Fibroblast of lung (primary cell): ENCODE measurements at regions not wholly inside any gene's neighbourhood (a gene's known extent, or its start where the extent isn't known, plus 50 kb on each side); places are given as distances from the start of the nearest gene placed in this dataset.

ENCODE experiments used
- DNase-seq, 2 donors: peaks; one replicate each; pipeline versions ENCODE4 v3.0.0 to v3.0.0-alpha.2; 2010; ENCODE audit warnings: low read depth in 2 of 2
- H2AFZ ChIP-seq: 2 replicates; pipeline ENCODE4 v1.5.1; 2012; ENCODE audit warnings: low read length, control low read depth, inconsistent platforms
- H3K27ac ChIP-seq: 2 replicates; pipeline ENCODE4 v1.5.1; 2011; ENCODE audit warnings: low read length, control low read depth; ENCODE audit not compliant: insufficient read depth
- H3K27me3 ChIP-seq: 2 replicates; pipeline ENCODE4 v1.5.1; 2011; ENCODE audit warnings: mild to moderate bottlenecking, low read length; ENCODE audit not compliant: control insufficient read depth, insufficient read depth
- H3K36me3 ChIP-seq: 2 replicates; pipeline ENCODE4 v1.5.1; 2011; ENCODE audit warnings: low read length; ENCODE audit not compliant: control insufficient read depth, insufficient read depth
- H3K4me1 ChIP-seq: 2 replicates; pipeline ENCODE4 v1.5.1; 2011; ENCODE audit warnings: low read length; ENCODE audit not compliant: control insufficient read depth, insufficient read depth; ENCODE audit errors: extremely low read depth
- H3K4me2 ChIP-seq: 2 replicates; pipeline ENCODE4 v1.5.1; 2011; ENCODE audit warnings: low read length, control low read depth; ENCODE audit not compliant: insufficient read depth; ENCODE audit errors: extremely low read depth
- H3K4me3 ChIP-seq, 4 experiments: fragments of 200-600 bp in 1 of 4; sonication (generic) in 1 of 4; replicated peaks in 1 of 4; 2 replicates each; pipeline ENCODE4 v1.5.1; 2011 to 2016; ENCODE audit warnings: low read length in 4 of 4, low read depth in 3 of 4, mild to moderate bottlenecking in 3 of 4, control low read depth in 2 of 4, inconsistent platforms in 1 of 4, mixed read lengths in 1 of 4; ENCODE audit not compliant: insufficient read depth in 1 of 4; ENCODE audit errors: control extremely low read depth in 1 of 4
- H3K79me2 ChIP-seq: 2 replicates; pipeline ENCODE4 v1.5.1; 2012; ENCODE audit warnings: mild to moderate bottlenecking, low read length, inconsistent platforms; ENCODE audit not compliant: control insufficient read depth, insufficient read depth
- H3K9ac ChIP-seq: 2 replicates; pipeline ENCODE4 v1.5.1; 2011; ENCODE audit warnings: mild to moderate bottlenecking, low read length, control low read depth; ENCODE audit not compliant: insufficient read depth
- H3K9me3 ChIP-seq: 2 replicates; pipeline ENCODE4 v1.5.1; 2012; ENCODE audit warnings: low read depth, low read length; ENCODE audit not compliant: control insufficient read depth, insufficient read depth
- H4K20me1 ChIP-seq: 2 replicates; pipeline ENCODE4 v1.5.1; 2011; ENCODE audit warnings: low read length; ENCODE audit not compliant: control insufficient read depth, insufficient read depth; ENCODE audit errors: extremely low read depth
- EZH2 ChIP-seq: IDR thresholded peaks from 2 replicates; pipeline ENCODE4 v1.5.1; 2012; ENCODE audit warnings: low read length, control low read depth, mild to moderate bottlenecking; ENCODE audit errors: missing control alignments
- TF ChIP-seq, protein P1 (sequence below), 2 donors: IDR thresholded peaks in 1 of 2; conservative IDR thresholded peaks in 1 of 2; 1 replicate in 1 of 2; 2 replicates in 1 of 2; pipeline ENCODE4 v1.5.1; 2011 to 2012; ENCODE audit warnings: low read length in 2 of 2, control low read depth in 1 of 2, inconsistent platforms in 1 of 2, low read depth in 1 of 2, mild to moderate bottlenecking in 1 of 2

- no peaks in the 10 kb centered on the region for H3K79me2 ChIP-seq
- H3K4me3 ChIP-seq: no peak overlapping the region
- H3K36me3 ChIP-seq: no peaks in the 10 kb centered on the region
- H4K20me1 ChIP-seq: no peaks in the 10 kb centered on the region
- H3K9me3 ChIP-seq: no peaks in the 10 kb centered on the region
- no peak overlapping the region for H3K9ac ChIP-seq
- peaks cover 3% of the 10 kb centered on the region for H3K4me1 ChIP-seq
- H3K4me2 ChIP-seq: no peak overlapping the region
- TF ChIP-seq, protein P1, sequence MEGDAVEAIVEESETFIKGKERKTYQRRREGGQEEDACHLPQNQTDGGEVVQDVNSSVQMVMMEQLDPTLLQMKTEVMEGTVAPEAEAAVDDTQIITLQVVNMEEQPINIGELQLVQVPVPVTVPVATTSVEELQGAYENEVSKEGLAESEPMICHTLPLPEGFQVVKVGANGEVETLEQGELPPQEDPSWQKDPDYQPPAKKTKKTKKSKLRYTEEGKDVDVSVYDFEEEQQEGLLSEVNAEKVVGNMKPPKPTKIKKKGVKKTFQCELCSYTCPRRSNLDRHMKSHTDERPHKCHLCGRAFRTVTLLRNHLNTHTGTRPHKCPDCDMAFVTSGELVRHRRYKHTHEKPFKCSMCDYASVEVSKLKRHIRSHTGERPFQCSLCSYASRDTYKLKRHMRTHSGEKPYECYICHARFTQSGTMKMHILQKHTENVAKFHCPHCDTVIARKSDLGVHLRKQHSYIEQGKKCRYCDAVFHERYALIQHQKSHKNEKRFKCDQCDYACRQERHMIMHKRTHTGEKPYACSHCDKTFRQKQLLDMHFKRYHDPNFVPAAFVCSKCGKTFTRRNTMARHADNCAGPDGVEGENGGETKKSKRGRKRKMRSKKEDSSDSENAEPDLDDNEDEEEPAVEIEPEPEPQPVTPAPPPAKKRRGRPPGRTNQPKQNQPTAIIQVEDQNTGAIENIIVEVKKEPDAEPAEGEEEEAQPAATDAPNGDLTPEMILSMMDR (conservative IDR thresholded peaks at IDR 0.05 in 1 of 2, IDR thresholded peaks at IDR 0.05 in 1 of 2; ENCODE audit: low read depth in 1 of 2, low read length in 2 of 2): no peak
- no peak for TF ChIP-seq EZH2
- DNase-seq: peak; percentile 8 to 26
- no peaks in the 10 kb centered on the region for H3K27me3 ChIP-seq
- H2AFZ ChIP-seq: no peak overlapping the region
- H3K27ac ChIP-seq: no peak overlapping the region
Observed at GRCh38 chr15:58260725-58261267, 122.6 kb downstream of the AQP9 start.

- H3K9me3 ChIP-seq: no peaks in the 10 kb centered on the region
Observed at GRCh38 chr15:58261368-58261767, 123.2 kb downstream of the AQP9 start.

DNA sequence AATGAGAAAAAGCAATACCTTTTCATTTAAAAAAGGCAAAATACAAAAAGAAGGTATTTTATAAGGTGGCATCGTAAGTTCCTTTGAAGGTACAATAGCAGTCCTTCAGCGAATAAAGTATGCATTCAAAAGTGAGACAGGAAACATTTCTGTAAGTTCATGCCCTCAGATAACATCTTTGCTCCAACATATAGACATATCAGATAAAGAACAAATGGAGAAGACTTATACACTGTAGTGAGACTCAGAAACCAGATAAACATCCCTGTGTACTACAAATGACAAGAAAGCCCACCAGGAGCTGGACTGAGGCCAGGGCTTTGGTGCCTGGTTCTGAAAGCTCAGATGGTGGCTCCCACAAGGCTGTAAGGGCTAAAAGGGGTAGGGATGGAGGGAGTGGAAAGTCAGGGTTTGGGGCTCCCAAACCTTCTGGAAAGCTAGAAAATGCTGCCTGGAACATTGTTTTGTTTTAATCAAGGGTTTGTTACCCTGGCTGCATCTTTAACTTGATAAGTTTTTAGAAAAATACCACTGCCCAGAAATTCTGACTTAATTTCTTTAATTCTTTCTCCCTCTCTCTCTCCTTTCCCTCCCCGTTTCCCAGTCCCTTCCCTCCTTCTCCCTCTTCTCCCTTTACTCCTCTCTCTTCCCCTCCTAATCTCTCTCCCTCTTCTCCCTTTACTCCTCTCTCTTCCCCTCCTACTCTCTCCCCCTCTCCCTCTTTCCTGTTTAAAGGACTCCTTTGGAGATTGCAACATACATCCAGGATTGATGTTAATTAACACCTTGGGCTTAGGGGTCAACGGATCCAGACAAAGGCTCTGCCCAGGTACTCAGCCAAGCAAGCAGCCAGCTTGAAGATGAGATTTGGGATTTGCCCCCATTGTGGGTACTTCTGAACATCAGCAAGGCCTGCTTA is 126.1 kb downstream of the AQP9 start:
- H3K4me2 ChIP-seq: no peak overlapping the region
- H3K27ac ChIP-seq: no peak overlapping the region
- H2AFZ ChIP-seq: no peak overlapping the region
- no peak overlapping the region for H3K9ac ChIP-seq
- H3K4me1 ChIP-seq: peaks cover 3% of the 10 kb centered on the region
- H3K9me3 ChIP-seq: no peaks in the 10 kb centered on the region
- TF ChIP-seq, protein P1 (conservative IDR thresholded peaks at IDR 0.05 in 1 of 2, IDR thresholded peaks at IDR 0.05 in 1 of 2; ENCODE audit: low read depth in 1 of 2, low read length in 2 of 2): no peak
- TF ChIP-seq EZH2: no peak
- H3K36me3 ChIP-seq: no peaks in the 10 kb centered on the region
- no peak overlapping the region for H3K4me3 ChIP-seq
- DNase-seq: no peak
- no peaks in the 10 kb centered on the region for H3K27me3 ChIP-seq
- H3K79me2 ChIP-seq: no peaks in the 10 kb centered on the region
- H4K20me1 ChIP-seq: no peaks in the 10 kb centered on the region

More at GRCh38 chr15:58261368-58261767, 123.2 kb downstream of the AQP9 start:
- H3K79me2 ChIP-seq: no peaks in the 10 kb centered on the region
- no peak for TF ChIP-seq EZH2
- TF ChIP-seq, protein P1 (conservative IDR thresholded peaks at IDR 0.05 in 1 of 2, IDR thresholded peaks at IDR 0.05 in 1 of 2; ENCODE audit: low read depth in 1 of 2, low read length in 2 of 2): no peak
- no peak overlapping the region for H3K27ac ChIP-seq
- peaks cover 3% of the 10 kb centered on the region for H3K4me1 ChIP-seq
- H3K9ac ChIP-seq: no peak overlapping the region
- H2AFZ ChIP-seq: no peak overlapping the region
- no peak for DNase-seq
- no peaks in the 10 kb centered on the region for H3K27me3 ChIP-seq
- H3K4me3 ChIP-seq: no peak overlapping the region
- H3K36me3 ChIP-seq: no peaks in the 10 kb centered on the region
- H4K20me1 ChIP-seq: no peaks in the 10 kb centered on the region
- no peak overlapping the region for H3K4me2 ChIP-seq
